PFSK-1 (cell line): ENCODE measurements at regions not wholly inside any gene's neighbourhood (a gene's known extent, or its start where the extent isn't known, plus 50 kb on each side); places are given as distances from the start of the nearest gene placed in this dataset.

ENCODE experiments used
- POLR2AphosphoS5 ChIP-seq: IDR thresholded peaks from 2 replicates; pipeline ENCODE4 v1.6.1; 2012; ENCODE audit warnings: low read depth, mild to moderate bottlenecking, control low read depth, low read length, moderate library complexity
- TAF1 ChIP-seq: IDR thresholded peaks from 2 replicates; pipeline ENCODE4 v1.6.1; 2012; ENCODE audit warnings: low read length, control low read depth, borderline replicate concordance; ENCODE audit not compliant: insufficient read depth

DNA sequence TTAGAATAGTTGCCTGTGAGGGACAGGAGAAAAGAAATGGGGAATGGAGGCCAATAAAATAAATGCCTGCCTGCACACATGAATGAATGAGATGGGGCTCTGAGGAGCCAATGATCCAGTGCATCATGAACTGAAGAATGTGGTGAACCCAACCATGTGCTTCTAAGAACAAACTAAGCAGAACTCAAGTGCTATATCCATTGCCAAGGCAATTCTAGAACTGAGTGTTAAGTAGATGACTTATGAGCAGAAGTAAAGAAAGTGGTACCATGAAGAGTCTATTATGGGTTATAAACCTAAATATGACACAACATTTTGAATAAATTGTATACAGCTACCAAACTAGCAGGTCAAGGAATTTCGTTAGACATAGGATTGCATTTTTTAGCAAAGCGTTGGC lies 186.1 kb downstream of the KATNAL1 start:
- no peak for TF ChIP-seq POLR2AphosphoS5
- TF ChIP-seq TAF1 = no peak
